Tongue (tissue), 1 donor: ENCODE measurements at regions not wholly inside any gene's neighbourhood (a gene's known extent, or its start where the extent isn't known, plus 50 kb on each side); places are given as distances from the start of the nearest gene placed in this dataset.
"Not testable (repeated sequence)": the region's sequence is repeated elsewhere in the genome, so short reads cannot be mapped to it uniquely, and the experiment has no call there.

ENCODE experiments used
- DNase-seq: peaks from one replicate; pipeline ENCODE4 v3.0.0-alpha.2; 2015

DNA sequence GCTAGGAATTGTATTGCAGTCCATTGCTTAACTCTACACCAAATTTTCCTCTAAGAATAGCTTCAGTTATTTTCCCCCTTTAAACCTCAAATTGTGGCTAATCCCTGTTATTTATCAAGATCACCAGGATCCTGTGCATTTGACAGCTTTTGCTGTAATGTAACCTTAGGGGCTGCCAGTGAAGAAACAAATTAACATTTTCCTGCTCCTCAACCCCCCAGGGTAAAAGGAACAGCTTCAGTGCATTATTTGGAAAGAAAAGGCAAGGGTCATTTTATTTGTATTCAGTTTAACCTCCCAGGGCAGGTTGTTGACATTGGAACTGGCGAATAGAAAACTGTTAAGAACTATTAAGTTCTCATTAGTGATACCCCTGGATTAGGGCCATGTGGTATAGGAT, 57.0 kb downstream of the PCDH20 start:
- DNase-seq: no peak

DNA sequence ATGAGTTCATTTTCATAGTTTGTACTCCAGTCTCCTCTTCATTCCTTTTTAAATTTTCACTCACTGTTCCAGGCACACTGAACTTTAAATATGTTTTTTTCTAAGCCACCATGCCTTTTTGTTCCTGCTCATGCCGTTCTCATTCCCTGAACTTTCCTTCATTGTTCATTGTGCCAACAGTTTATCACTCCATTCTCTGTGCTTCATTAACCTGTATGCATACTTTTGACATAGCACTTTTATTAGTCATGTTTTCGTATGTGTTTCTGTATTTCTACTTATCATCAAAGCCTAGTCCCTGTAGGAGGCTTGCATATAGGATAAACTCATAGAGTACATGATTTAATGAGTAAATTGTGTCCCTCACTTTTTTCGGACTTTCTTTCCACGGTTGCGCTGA, 65.3 kb downstream of the PCDH20 start:
- DNase-seq: no peak

DNA sequence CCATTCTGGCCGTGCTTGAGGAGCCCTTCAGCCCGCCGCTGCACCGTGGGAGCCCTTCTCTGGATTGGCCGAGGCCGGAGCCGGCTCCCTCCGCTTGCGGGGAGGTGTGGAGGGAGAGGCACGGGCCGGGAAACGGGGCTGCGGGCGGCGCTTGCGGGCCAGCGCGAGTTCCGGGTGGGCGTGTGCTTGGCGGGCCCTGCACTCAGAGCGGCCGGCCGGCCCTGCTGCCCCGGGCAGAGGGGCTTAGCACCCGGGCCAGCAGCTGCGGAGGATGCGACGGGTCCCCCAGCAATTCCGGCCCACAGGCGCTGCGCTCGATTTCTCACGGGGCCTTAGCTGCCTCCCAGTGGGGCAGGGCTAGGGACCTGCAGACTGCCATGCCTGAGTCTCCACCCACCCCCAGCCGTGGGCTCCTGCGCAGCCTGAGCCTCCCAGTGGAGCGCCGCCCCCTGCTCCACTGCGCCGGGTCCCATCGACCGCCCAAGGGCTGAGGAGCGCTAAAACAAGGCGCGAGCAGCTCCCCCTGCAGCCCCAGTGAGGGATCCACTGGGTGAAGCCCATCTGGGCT, 76.5 kb downstream of the PCDH20 start:
- no peak for DNase-seq

DNA sequence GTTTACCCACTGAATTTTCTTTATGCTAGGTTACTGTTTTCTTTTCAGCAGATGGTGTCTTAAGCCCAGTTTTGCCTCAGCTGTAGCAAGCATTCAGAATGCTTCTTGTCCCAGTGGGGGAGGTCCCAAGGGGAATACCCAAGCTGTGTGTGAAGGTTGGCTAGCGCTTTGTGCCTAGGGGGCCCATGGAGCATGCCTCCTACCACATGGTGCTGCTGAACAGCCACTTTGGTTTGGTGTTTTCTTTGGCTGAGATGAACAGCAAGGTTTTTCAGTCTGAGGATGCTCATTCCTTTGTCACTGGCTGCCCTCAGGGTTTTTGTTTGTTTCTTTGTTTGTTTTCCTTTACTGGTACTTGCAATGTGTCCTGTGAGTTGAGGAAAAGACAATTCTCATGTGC, 99.0 kb downstream of the PCDH20 start:
- no peak for DNase-seq

DNA sequence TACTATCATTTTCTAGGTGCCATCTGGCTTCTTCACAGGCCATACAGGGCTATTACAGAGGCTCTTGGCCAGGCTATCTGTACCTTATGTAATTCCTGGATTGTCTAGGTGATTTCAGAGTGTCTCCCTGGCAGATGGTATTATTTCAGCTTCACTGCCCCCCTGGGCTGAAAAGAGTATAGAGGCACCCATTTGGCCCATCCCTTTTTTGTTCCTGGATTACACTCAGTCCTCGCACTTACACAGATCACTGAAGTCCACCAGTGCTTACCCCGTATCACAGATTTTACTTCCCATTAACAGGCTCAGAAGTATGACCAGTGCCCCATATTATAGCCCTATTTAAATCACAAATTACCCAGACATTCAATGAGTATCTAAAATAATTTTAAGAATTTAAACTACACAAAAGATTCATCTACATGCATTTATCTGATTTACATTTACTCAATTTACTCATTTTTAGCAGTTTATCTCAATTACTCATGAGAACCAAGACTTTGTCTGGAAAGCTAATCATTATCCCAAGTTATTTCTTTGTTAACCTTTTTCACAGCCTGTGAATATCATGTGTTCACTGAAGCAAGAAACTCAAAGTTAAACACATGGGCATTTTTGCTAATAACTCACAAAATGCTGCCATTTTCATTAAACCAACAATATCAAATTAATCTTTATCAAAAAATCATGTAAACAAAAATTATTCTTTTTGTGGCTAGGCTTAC, 121.0 kb downstream of the PCDH20 start:
- DNase-seq: no peak

DNA sequence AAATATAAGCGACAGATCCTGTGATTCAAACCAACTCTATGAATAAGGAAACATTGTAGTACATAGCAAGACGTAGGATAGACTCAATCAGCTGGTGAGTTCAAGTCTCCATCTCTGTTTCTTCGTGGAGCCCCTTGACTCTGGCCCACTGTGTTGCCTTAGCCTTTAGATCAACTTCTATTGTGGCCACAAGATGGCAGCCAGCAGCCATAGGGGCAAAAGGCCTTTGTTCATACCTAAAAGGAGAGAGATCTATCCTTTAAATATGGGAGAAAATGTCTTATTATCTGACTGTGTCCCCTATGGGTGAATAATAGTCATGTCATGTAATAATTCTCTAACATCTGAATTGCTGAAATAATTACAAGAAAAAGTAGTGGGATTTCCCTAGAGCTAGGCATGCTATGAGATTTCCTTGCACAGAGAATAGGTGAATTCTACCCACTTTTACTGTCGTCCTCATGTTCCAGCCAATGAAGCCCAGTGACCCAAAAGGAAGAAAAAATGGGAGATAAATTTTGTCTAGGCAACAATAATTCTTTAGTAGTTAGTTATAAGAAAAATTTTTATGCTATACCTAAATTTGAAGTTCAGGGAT, 129.4 kb downstream of the PCDH20 start:
- no peak for DNase-seq

DNA sequence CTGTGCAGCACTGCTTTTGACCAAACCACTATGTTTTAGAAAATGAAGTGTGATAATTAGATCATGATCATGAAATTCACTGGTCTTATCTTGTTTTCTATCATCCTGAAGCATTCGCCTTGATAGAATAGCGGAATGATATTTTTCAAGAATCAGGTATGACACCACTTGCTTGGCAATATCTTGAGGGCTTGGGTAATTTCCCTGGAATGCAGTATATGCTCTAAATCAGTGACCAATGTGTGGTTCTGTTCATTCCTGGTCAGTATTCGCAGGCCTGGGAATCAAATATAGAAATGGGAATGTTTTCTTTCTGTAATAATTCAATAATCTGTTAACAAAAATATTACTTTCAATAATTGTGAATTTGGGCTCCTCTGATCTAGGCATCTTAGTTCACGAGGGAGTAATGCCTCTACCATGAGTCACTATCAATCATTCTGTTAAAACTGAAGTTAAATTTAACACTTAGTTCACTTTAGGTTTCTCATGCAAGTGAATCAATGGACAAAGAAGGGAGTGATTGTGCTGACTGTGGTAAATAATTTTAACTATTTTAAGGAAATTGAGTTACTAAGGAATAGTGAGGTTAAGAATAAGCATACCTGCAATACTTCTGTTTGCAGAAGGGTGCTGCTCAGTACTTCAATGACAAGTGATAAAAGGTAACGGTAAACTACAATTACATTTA, 137.9 kb downstream of the PCDH20 start:
- DNase-seq: no peak

DNA sequence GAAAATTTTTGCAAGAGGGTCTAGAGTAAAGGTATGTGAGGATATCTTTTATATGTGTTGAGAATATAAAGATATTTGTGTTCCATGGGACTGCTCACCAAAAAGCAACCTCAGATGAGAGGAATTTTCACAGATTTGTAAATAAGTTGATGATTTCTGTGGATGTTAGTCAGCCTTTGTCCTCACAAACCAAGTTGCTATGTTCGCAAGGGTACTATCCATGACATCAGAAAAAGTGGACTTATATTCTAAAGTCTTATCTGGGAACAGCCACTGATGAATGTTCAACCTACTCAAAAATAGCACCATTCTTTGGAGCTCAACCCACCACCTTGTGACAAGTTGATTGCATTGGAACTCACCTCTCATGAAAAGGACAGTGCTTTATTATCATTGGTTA, 138.6 kb downstream of the PCDH20 start:
- no peak for DNase-seq

DNA sequence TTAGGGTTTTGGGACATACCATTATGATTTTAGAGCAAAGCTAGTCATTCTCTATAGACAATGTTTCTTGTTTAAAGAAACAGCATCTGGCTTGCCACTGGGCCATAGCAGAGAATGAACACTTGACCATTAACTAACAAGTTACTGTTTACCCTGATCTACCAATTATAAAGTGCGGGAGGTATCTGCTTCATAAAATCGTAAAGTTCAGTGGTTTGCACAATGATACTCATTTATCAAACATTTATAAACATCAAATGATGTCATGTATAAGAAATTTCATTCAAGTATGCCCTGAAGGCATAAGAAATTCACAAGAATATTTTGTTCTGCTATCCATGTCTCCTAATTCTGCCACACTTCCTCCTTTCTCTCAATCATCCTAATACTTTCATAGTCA, 139.2 kb downstream of the PCDH20 start:
- DNase-seq: no peak

DNA sequence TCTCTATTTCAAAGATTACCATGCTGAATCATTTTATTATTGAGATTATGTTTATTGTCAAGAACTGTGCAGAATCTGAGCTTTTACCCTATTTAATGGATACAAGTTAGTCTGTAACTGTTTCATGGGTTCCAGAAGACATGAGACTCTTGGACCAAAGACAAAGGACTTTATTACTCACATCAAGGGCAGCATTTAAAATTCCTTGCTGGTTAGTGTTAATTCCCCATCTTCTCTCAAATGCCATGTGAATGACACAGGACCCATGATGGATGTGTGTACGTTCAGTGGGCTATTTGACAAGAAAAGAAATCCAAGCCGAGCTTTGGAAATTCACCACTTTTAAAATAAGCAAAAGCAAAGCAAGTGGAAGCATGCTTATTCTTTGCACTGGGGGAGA, 139.9 kb downstream of the PCDH20 start:
- DNase-seq: no peak

DNA sequence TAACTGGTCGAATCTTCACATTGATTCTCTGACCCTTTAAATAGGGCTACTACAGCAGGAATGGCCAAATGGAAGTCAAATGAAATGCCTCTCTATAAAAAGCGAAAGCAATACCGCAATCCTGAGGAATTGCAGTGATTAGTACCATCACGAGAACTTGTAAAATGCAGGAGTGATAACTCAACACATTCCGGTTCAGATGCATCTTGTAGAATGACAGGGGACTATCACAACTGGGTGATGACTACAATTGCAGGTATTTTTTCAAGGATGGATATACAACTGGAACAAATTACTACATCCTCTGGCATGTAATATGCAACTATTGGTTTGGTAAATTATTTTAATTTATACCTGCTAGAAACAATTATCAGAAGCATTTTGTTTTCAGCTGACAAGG, 140.4 kb downstream of the PCDH20 start:
- no peak for DNase-seq

DNA sequence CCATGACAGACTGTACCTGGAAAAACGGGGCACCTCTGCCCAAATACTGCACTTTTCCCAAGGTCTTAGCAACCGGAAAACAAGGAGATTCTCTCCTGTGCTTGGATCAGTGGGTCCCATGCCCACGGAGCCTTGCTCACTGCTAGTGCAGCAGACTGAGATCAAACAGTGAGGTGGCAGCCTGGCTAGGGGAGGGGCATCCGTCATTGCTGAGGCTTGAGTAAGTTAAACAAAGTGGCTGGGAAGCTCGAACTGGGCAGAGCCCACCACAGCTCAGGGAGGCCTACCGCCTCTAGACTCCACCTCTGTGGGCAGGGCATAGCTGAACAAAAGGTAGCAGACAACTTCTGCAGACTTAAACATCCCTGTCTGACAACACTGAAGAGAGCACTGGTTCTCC, 148.8 kb downstream of the PCDH20 start:
- DNase-seq: not testable (repeated sequence)

DNA sequence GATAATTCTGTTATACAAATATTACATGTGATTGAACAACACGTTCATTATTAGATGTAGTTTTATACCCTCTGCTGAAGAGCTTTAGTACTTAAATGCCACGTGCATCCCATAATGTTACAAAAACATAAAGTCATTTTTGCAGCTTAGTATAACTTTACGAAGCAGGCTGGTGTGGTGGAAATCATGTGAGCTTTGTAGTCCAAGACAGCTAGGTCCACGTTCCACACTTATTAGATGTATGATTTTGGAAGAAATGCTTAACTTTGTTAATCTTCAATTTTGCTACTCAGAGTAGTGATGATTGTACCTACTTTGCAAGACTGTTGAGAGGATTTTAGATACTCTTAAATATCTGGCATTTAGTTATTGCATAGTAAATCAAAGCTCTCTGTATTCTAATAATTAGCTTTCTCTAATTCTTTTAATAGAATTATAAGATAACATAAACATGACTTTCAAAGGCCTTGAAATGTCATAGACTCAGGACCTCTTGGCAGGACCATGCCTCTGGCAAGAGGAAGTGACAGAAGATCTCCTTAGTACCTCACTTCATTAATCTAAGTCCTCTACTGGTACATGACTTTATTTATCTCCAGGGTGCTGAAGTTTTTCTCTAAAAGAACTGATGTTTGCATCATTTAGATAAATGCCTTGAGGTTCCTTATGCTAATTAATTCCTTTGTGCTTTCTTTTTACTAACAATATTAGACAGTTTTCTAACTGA, 153.7 kb downstream of the PCDH20 start:
- no peak for DNase-seq

DNA sequence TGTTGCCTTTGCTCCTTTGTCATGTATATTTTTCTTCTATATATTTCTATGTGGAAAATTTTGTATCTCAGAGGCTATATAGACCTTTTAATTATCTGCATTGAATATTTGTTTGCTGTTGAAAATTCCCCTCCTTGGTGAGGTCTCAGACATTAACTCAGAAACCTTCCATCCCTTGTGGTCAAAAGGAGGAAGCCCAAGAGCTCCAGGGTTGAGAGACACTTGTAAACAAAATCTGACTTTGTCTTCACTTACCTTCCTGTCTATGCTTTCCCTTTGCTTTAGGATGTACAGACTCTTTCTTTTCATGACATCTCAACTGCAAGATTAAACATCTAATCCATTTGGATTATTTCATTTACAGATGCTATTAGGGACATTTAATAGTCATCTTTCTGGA, 157.5 kb downstream of the PCDH20 start:
- no peak for DNase-seq

DNA sequence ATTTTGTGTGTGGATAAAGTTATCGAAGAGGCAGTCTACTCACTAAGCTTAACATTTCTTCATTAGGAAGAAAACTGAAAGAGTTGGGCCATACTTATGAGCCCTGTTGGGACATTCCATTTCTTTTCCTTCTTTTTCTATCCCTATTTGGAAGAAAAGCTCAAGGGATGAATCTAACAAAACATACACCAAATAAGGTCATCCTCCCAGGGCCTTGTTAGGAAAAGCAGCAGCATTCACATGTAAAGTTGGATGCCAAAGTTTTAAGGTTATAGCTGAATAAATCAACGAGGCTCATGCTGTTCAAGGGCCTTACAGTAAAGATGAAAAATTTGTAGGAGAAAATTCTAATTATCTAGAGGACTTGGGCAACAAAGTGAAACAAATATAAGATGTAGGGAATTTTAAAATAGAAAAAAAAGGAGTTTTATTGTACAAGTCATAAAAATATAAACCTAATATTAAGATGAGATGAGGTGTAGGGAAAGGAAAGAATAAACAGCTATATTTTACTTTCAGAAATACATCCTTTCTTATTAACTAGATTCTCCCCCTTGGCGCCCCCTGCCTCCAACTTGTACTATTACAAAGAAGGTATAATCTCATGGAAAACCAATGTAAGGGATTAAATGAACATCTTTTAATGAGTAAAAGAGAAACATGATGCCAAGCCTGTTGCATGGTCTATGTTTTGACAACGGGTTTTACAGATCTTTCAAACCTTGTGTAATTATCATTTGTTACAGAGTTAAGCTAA, 160.4 kb downstream of the PCDH20 start:
- no peak for DNase-seq

DNA sequence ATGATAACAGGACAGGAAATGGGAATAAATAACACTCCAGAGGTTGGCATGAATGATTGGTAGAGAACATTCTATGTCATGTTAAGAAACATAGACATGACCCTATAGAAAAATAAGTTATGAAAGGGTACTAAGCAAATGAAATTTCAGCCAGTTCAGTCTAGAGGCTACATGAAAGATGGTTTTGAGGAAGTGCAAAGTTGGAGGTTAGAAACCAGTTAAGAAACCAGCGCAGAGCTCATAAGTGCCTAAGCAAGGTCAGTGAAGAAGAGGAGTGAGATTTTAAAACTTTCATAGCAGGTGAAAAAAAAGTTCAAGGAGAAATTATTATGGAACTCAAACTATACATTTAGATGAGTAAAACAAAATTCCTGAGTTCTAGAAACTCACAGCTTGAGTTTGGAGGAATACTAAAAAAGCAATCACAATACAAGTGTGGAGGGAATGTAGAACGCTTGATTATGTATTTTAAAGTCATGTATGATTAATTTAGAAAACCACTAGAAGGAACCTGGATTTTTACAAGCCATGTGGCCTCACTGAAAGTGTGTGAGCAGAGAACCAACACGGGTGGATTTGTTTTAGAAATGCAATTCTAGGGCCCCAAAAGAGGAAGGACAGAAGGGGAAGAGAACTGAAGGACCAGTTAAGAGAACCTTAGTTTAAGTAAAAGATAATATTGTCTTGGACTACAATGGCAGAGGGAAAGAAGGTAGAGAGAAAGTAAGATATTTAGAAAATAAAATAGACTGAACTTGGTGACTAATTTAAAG, 162.4 kb downstream of the PCDH20 start:
- no peak for DNase-seq

DNA sequence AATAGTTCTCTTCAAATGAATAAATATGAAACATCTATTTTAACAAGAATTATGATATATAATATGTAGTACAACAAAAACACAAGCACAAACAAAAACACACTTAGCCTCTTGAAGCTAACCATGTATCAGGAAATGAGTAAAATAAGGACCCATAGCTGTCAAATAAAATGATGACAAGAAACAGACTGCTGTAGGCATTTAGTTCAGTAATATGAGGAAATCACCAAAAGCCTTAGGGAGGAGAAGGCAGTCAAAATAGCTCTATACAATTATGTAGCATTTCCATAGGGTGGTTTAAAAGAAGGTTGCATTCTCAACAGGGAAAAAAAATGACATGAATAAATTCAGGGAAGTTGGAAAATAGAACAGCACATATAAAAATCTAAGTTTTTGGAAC, 163.4 kb downstream of the PCDH20 start:
- no peak for DNase-seq

DNA sequence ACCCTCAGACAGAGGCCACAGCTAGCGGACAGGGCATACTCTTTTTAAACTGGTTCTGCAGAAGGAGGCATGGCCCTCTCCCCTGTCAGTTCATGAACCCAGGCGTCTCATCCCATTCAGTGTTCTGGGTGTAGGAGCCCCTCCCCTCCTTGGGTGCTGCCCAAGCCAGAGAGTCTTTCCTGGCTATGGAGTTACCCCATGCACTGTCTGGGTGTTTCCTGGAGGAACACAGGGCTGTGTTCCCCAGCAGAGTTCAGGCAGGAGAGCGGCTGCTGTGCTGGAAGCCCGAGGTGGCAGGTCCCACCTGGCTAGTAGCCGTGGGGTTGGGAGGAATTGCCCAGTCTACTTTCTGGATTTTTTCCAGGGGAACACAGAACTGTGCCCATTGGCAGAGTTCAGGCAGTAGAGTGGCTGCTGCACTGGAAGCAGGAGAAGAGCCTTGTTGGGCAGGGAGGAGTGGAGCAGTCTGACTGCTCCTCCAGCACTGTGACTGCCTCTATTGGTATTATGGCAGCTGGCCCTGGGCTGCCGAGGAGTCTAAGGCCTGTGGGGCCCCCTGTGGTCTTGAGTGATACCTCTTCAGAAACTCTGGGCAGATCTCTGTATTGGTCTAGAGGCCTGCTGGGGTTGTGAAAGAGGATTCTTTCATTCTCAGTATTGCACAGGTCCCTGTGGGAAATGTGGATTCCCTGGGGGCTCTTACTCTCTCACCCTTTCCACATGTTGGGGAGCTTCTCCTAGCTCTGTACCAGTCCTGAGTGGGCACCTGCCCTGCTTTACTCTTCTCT, 168.3 kb downstream of the PCDH20 start:
- DNase-seq: no peak

DNA sequence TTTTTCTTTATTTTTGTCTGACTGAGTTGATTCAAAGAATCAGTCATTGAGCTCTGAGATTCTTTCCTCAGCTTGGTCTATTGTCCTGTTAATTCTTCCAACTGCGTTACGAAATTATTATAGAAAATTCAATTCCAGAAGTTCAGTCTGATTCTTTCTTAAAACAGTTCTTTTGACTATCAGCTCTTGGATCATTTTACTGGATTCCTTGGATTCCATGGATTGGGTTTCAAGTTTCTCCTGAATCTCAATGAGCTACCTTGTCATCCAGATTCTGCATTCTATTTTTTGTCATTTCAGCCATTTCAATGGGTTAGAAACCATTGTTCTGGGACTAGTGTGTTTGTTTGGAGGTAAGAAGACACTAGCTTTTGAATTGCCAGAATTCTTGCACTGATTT, 169.3 kb downstream of the PCDH20 start:
- no peak for DNase-seq

DNA sequence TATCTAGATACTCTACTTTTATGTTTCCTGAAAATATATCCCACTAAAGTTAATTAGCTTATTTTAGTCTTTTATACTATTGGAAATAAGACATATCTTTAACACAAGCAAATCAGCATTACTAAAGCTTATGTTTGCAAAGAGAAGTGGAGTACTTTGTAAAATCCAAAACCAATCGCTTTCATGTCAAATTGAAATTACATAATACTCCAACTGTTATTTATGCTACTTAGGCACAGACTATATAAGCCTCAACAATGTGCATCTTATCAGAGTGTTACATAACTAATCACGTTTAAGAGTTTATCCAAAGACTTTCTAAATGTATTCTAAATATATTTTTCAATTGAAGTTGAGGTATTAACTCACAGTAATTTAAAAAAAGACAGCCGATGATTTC, 200.0 kb downstream of the PCDH20 start:
- DNase-seq: no peak
